ENCODE measurements at regions not wholly inside any gene's neighbourhood (a gene's known extent, or its start where the extent isn't known, plus 50 kb on each side); places are given as distances from the start of the nearest gene placed in this dataset.

- Histone ChIP-seq H3K23ac (ENCODE audit: insufficient read length) (no peak overlapping the region), H3K4me3 (ENCODE audit: extremely low read depth in 1 of 4, insufficient read depth in 2 of 4, low read depth in 3 of 4, low read length in 4 of 4) (no peak overlapping the region), H3K79me2 (ENCODE audit: control insufficient read depth in 1 of 2, insufficient read depth in 2 of 2, low read length in 2 of 2) (peaks cover 0 to 11% of the 10 kb centered on the region in 2 experiments; a peak in 1 of 4 replicates), H3K27me3 (replicated peaks in 1 of 4; ENCODE audit: control insufficient read depth in 3 of 4, extremely low read depth in 1 of 4, insufficient read depth in 3 of 4, low read length in 3 of 4) (no peaks in the 10 kb centered on the region; a peak in 1 of 7 replicates), H3K18ac (ENCODE audit: extremely low read depth, low read length) (no peak overlapping the region), H3K79me1 (ENCODE audit: low read depth, low read length) (no peaks in the 10 kb centered on the region; the same call in 1 of the 2 replicates), H2BK20ac (ENCODE audit: low read length) (no peak overlapping the region), H2BK12ac (ENCODE audit: low read depth, low read length) (no peak overlapping the region), H4K8ac (ENCODE audit: extremely low read depth, insufficient read depth, low read length) (no peak overlapping the region), H2AK5ac (ENCODE audit: low read depth, low read length) (no peak overlapping the region), H3K36me3 (ENCODE audit: control insufficient read depth in 2 of 4, insufficient read depth in 4 of 4, low read length in 3 of 4) (no peaks in the 10 kb centered on the region), H2BK5ac (ENCODE audit: low read depth, low read length) (no peak overlapping the region), H2AFZ (ENCODE audit: low read length) (no peak overlapping the region), H4K91ac (replicated peaks; ENCODE audit: insufficient read length, low read length) (no peak overlapping the region), H4K5ac (ENCODE audit: insufficient read length, low read depth, low read length) (no peak overlapping the region), H3K23me2 (ENCODE audit: low read depth, low read length) (no peaks in the 10 kb centered on the region), H3K14ac (ENCODE audit: insufficient read length) (no peak overlapping the region), H4K20me1 (replicated peaks in 1 of 2; ENCODE audit: control insufficient read depth in 1 of 2, insufficient read depth in 2 of 2, low read length in 2 of 2) (peaks cover 0 to 1% of the 10 kb centered on the region in 2 experiments), H3K4me1 (replicated peaks in 1 of 4; ENCODE audit: control insufficient read depth in 3 of 4, insufficient read depth in 4 of 4, low read length in 3 of 4) (no peaks in the 10 kb centered on the region), H2BK15ac (ENCODE audit: low read length) (no peak overlapping the region), H3K56ac (replicated peaks; ENCODE audit: insufficient read length, low read depth, low read length) (no peak overlapping the region), H3K27ac (ENCODE audit: low read depth, low read length) (no peak overlapping the region), H3K4ac (replicated peaks; ENCODE audit: insufficient read length, low read depth, low read length) (no peak overlapping the region), H3K9ac (replicated peaks in 1 of 4; ENCODE audit: extremely low read depth in 1 of 4, low read depth in 3 of 4, low read length in 3 of 4) (no peak overlapping the region), H3K9me3 (ENCODE audit: insufficient read depth in 2 of 2, low read depth in 1 of 2, low read length in 1 of 2) (no peaks in the 10 kb centered on the region), H2BK120ac (replicated peaks; ENCODE audit: low read depth, low read length) (no peak overlapping the region), H3K4me2 (ENCODE audit: insufficient read depth in 1 of 2, low read depth in 2 of 2, low read length in 2 of 2) (no peak overlapping the region)
- CTCF ChIA-PET (ENCODE audit: partially characterized antibody) = interaction anchor here (0.6 kb wide), 2 partner anchors 11 to 64 kb away, joined by 3 read pairs; no protein-coding TSS in a partner anchor
- FAIRE-seq (no peak), DNase-seq (ENCODE audit: low read depth in 1 of 2, low spot score in 2 of 2) (no peak)
- TF ChIP-seq ZNF274 (IDR thresholded peaks at IDR 0.05; ENCODE audit: borderline replicate concordance, extremely low read depth, low read length) = no peak
- no peak for TF ChIP-seq EGR1 (IDR thresholded peaks at IDR 0.05; ENCODE audit: borderline replicate concordance, low read depth, low read length)
- peak; percentile 34; the same call in 1 of the 2 replicates for TF ChIP-seq USF2 (IDR thresholded peaks at IDR 0.05; ENCODE audit: low read length)
- TF ChIP-seq ATF3 (IDR thresholded peaks at IDR 0.05; ENCODE audit: insufficient read depth, low read depth, low read length) = no peak
- POLR2A ChIA-PET (ENCODE audit: partially characterized antibody) = no interaction called here
- 90% methylated on average over 4 of the region's 4 CpGs; no CpG with 5 or more reads in 1 of the 2 experiments for WGBS, 2 experiments (ENCODE audit: extremely low coverage in 1 of 2, insufficient coverage in 1 of 2, insufficient read length in 1 of 2, insufficient replicate concordance in 2 of 2, low coverage in 1 of 2, low lambda C conversion rate in 2 of 2, missing lambda C conversion rate in 1 of 2)
Observed at GRCh38 chr7:112874909-112875308, 84.7 kb upstream of the TMEM168 start.
